Vagina (tissue), 2 donors: ENCODE measurements at regions not wholly inside any gene's neighbourhood (a gene's known extent, or its start where the extent isn't known, plus 50 kb on each side); places are given as distances from the start of the nearest gene placed in this dataset.
"Not testable (repeated sequence)": the region's sequence is repeated elsewhere in the genome, so short reads cannot be mapped to it uniquely, and the experiment has no call there.

Source experiments
- DNase-seq, 2 donors: peaks; one replicate each; pipeline ENCODE4 v3.0.0-alpha.2; 2017; ENCODE audit errors: extremely low spot score in 2 of 2
- H3K27ac ChIP-seq: fragments of 200-600 bp; sonication (generic); one replicate; pipeline ENCODE4 v1.5.1; 2019
- H3K27me3 ChIP-seq: fragments of 200-600 bp; sonication (generic); one replicate; pipeline ENCODE4 v1.5.1; 2019
- H3K36me3 ChIP-seq, 2 donors: fragments of 200-600 bp; sonication (generic); one replicate each; pipeline ENCODE4 v1.5.1; 2017 to 2019
- H3K4me1 ChIP-seq: fragments of 200-600 bp; sonication (generic); one replicate; pipeline ENCODE4 v1.5.1; 2019
- H3K4me3 ChIP-seq, 2 donors: fragments of 200-600 bp; sonication (generic); 1 replicate in 1 of 2; 2 replicates in 1 of 2; pipeline ENCODE4 v1.5.1; 2016 to 2019
- H3K9me3 ChIP-seq: fragments of 200-600 bp; sonication (generic); one replicate; pipeline ENCODE4 v1.5.1; 2019
- POLR2A ChIP-seq, 2 donors: fragments of 450-650 bp; IDR thresholded peaks; one replicate each; pipeline ENCODE4 v1.6.1; 2017; ENCODE audit warnings: antibody characterized with exemption in 2 of 2, mild to moderate bottlenecking in 2 of 2, moderate library complexity in 2 of 2
- POLR2AphosphoS5 ChIP-seq, 2 donors: sonication (generic); formaldehyde crosslinking; IDR thresholded peaks; one replicate each; pipeline ENCODE4 v1.9.0; 2017; ENCODE audit warnings: antibody characterized with exemption in 2 of 2, mild to moderate bottlenecking in 2 of 2, low read depth in 1 of 2; ENCODE audit not compliant: insufficient read depth in 1 of 2
- intact Hi-C: fragments of 100-400 bp; cut with DNase I; formaldehyde crosslinking; loops from one replicate; pipeline ENCODE4 v1.15.1; 2023
- TF ChIP-seq, protein P1 (sequence below), 3 experiments: fragments of 450-650 bp in 2 of 3; fragments of 200-600 bp in 1 of 3; sonication (generic) in 1 of 3; IDR thresholded peaks; one replicate each; pipeline ENCODE4 v1.5.1; 2017 to 2019; ENCODE audit warnings: antibody characterized with exemption in 3 of 3, mild to moderate bottlenecking in 2 of 3, moderate library complexity in 2 of 3

DNA sequence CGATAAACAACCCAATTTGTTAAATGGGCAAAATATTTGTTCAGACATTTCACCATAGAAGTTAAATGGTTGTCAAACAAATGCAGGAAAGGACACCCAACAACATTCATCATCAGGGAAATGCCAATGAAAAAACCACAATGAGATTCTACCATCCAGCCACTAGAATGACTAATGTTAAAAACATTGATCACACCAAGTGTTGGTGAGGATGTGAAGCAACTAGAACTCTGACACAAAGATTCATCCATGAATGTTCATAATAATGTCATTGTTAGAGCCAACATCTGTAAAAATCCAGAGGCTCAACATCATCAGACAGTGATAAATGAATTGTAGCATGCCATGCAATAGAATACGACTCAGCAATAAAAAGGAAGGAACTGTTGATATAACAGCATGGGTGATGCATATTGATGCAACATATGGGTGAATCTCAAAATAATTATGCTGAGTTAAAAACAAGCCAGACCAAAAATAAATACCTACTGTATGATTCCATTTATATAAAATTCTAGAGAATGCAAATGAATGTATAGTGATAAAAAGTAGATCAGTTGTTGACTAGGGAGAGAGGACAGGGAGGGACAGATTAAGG, 55.9 kb upstream of the UNC5A start:
- intact Hi-C loops: no loop called here
- no peak overlapping the region for H3K27ac ChIP-seq
- TF ChIP-seq POLR2AphosphoS5 (IDR thresholded peaks at IDR 0.05; ENCODE audit: insufficient read depth in 1 of 2, low read depth in 1 of 2) (no peak), POLR2A (IDR thresholded peaks at IDR 0.05) (no peak)
- TF ChIP-seq, protein P1, sequence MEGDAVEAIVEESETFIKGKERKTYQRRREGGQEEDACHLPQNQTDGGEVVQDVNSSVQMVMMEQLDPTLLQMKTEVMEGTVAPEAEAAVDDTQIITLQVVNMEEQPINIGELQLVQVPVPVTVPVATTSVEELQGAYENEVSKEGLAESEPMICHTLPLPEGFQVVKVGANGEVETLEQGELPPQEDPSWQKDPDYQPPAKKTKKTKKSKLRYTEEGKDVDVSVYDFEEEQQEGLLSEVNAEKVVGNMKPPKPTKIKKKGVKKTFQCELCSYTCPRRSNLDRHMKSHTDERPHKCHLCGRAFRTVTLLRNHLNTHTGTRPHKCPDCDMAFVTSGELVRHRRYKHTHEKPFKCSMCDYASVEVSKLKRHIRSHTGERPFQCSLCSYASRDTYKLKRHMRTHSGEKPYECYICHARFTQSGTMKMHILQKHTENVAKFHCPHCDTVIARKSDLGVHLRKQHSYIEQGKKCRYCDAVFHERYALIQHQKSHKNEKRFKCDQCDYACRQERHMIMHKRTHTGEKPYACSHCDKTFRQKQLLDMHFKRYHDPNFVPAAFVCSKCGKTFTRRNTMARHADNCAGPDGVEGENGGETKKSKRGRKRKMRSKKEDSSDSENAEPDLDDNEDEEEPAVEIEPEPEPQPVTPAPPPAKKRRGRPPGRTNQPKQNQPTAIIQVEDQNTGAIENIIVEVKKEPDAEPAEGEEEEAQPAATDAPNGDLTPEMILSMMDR (IDR thresholded peaks at IDR 0.05): no peak
- no peaks in the 10 kb centered on the region for H3K36me3 ChIP-seq
- H3K9me3 ChIP-seq: no peaks in the 10 kb centered on the region
- H3K27me3 ChIP-seq: no peaks in the 10 kb centered on the region
- H3K4me1 ChIP-seq: no peaks in the 10 kb centered on the region
- no peak for DNase-seq
- no peak overlapping the region for H3K4me3 ChIP-seq

DNA sequence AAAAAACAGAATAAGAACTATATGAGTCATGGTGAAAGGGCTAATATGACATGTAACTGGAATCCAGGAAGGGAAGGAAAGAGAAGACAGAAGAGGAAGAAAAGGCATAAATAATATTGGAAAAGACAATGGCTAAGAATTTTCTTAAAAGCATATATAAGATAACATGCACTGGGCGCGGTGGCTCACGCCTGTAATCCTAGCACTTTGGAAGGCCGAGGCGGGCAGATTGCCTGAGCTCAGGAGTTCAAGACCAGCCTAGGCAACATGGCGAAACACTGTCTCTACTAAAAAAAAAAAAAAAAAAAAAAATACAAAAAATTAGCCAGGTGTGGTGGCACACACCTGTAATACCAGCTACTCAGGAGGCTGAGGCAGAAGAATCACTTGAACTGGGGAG, 54.8 kb upstream of the UNC5A start:
- H3K9me3 ChIP-seq, H3K27ac ChIP-seq, H3K4me1 ChIP-seq, H3K4me3 ChIP-seq, H3K27me3 ChIP-seq, H3K36me3 ChIP-seq, intact Hi-C loops, DNase-seq: not testable (repeated sequence)

GRCh38 chr5:176757569-176757968, 52.8 kb upstream of the UNC5A start:
- H3K27ac ChIP-seq, H3K27me3 ChIP-seq, intact Hi-C loops, H3K4me1 ChIP-seq, DNase-seq, H3K36me3 ChIP-seq, H3K4me3 ChIP-seq, H3K9me3 ChIP-seq: not testable (repeated sequence)
